K562 (cell line): ENCODE measurements at regions not wholly inside any gene's neighbourhood (a gene's known extent, or its start where the extent isn't known, plus 50 kb on each side); places are given as distances from the start of the nearest gene placed in this dataset.

Experiments
- ATAC-seq: fragments of 200-7000 bp; cut with Tn5 transposase; 3 replicates; pipeline ENCODE4 v1.9.1; 2020; ENCODE audit warnings: moderate library complexity
- BruUV-seq: library from RNA; stranded (reverse); fragments of 400-500 nt; replicated peaks from 2 replicates; lab custom pipeline; 2021; lab: Mats Ljungman, UMichigan
- CTCF ChIA-PET: fragments of 300-600 bp; formaldehyde crosslinking; extraction: SDS; loops from one replicate; lab custom pipeline; 2021; ENCODE audit warnings: low intra/inter-chr PET ratio; lab: Yijun Ruan, JAX
- POLR2A ChIA-PET: fragments of 300-600, 350-650 bp; sonication (Branson Sonifier 250); formaldehyde crosslinking; extraction: SDS; loops from one replicate; lab custom pipeline; 2021; ENCODE audit warnings: antibody characterized with exemption, inconsistent platforms; lab: Yijun Ruan, JAX
- DNase-seq, 4 experiments: peaks; one replicate each; pipeline versions ENCODE4 v3.0.0 to v3.0.0-alpha.2; 2011 to 2018; ENCODE audit warnings: low spot score in 3 of 4, mixed read lengths in 3 of 4; ENCODE audit errors: extremely low read depth in 1 of 4
- FAIRE-seq: peaks from 2 replicates; lab custom pipeline; 2011; peaks lifted over from hg19 to GRCh38; lab: Jason Lieb, UNC
- H2AFZ ChIP-seq: 2 replicates; pipeline ENCODE4 v1.6.0; 2011; ENCODE audit warnings: low read depth, low read length, control low read depth, inconsistent platforms
- H3K27ac ChIP-seq: fragments of 200-600 bp; 3 replicates; pipeline ENCODE4 v1.8.0; 2011; ENCODE audit warnings: low read depth, mild to moderate bottlenecking, control low read depth, inconsistent platforms, low read length, moderate library complexity, mixed read lengths; ENCODE audit errors: extremely low read depth
- H3K27me3 ChIP-seq, 2 experiments: fragments of 300-600 bp in 1 of 2; 2 replicates in 1 of 2; 3 replicates in 1 of 2; pipeline versions ENCODE4 v1.6.0 to v1.8.0; 2011; ENCODE audit warnings: inconsistent platforms in 2 of 2, low read length in 2 of 2, mild to moderate bottlenecking in 1 of 2, mixed read lengths in 1 of 2, moderate library complexity in 1 of 2; ENCODE audit not compliant: control insufficient read depth in 2 of 2, insufficient read depth in 2 of 2
- H3K36me3 ChIP-seq: fragments of 300-600 bp; 3 replicates; pipeline ENCODE4 v1.8.0; 2011; ENCODE audit warnings: mild to moderate bottlenecking, low read length, inconsistent platforms; ENCODE audit not compliant: control insufficient read depth, insufficient read depth
- H3K4me1 ChIP-seq, 2 experiments: fragments of 200-600 bp in 1 of 2; replicated peaks in 1 of 2; 2 replicates in 1 of 2; 3 replicates in 1 of 2; pipeline versions ENCODE4 v1.5.1 to v1.8.0; 2011; ENCODE audit warnings: inconsistent platforms in 2 of 2, low read length in 2 of 2, mild to moderate bottlenecking in 1 of 2, mixed read lengths in 1 of 2, moderate library complexity in 1 of 2; ENCODE audit not compliant: control insufficient read depth in 2 of 2, insufficient read depth in 2 of 2
- H3K4me2 ChIP-seq: 2 replicates; pipeline ENCODE4 v1.6.1; 2011; ENCODE audit warnings: low read length, control low read depth, inconsistent platforms, mixed read lengths; ENCODE audit not compliant: insufficient read depth
- H3K4me3 ChIP-seq: fragments of 200-600 bp; sonication (generic), shearing (Covaris generic); 2 replicates; pipeline ENCODE4 v1.5.1; 2016; ENCODE audit warnings: control low read depth, inconsistent platforms
- H3K79me2 ChIP-seq: fragments of 200-600 bp; 3 replicates; pipeline ENCODE4 v1.8.0; 2011; ENCODE audit warnings: low read length, inconsistent platforms; ENCODE audit not compliant: control insufficient read depth, insufficient read depth
- H3K9ac ChIP-seq, 2 experiments: 2 replicates each; pipeline versions ENCODE4 v1.6.0 to v1.6.1; 2011; ENCODE audit warnings: low read depth in 2 of 2, low read length in 2 of 2, control low read depth in 1 of 2, inconsistent platforms in 1 of 2, mild to moderate bottlenecking in 1 of 2, mixed read lengths in 1 of 2; ENCODE audit not compliant: insufficient read depth in 1 of 2
- H3K9me1 ChIP-seq: one replicate; pipeline ENCODE4 v1.6.0; 2011; ENCODE audit warnings: inconsistent platforms, mild to moderate bottlenecking, low read length, moderate library complexity; ENCODE audit not compliant: control insufficient read depth, insufficient read depth
- H3K9me3 ChIP-seq: replicated peaks from 2 replicates; pipeline ENCODE4 v1.5.1; 2011; ENCODE audit warnings: low read depth, low read length, inconsistent platforms; ENCODE audit not compliant: control insufficient read depth, insufficient read depth
- H4K20me1 ChIP-seq: replicated peaks from 2 replicates; pipeline ENCODE4 v1.6.1; 2011; ENCODE audit warnings: low read length, inconsistent platforms, mixed read lengths; ENCODE audit not compliant: control insufficient read depth, insufficient read depth
- LARP7 ChIP-seq: fragments of 450-650 bp; IDR thresholded peaks from 2 replicates; pipeline ENCODE4 v1.6.1; 2016
- WGBS: fragments of 100-300 bp; shearing (Covaris generic); methylation state at CpG from one replicate; pipeline ENCODE4 v1.1.6; 2016; ENCODE audit warnings: low coverage, mixed read lengths; ENCODE audit not compliant: insufficient coverage; ENCODE audit errors: missing lambda C conversion rate; 5-methylcytosine and 5-hydroxymethylcytosine counted together
- in situ Hi-C: fragments of 300-500 bp; cut with MboI; formaldehyde crosslinking; loops from 4 replicates; pipeline ENCODE4 v1.15.0; 2018; ENCODE audit warnings: inconsistent platforms, mixed read lengths
- intact Hi-C: fragments of 100-400 bp; cut with micrococcal nuclease; formaldehyde crosslinking; loops from 2 replicates; pipeline ENCODE4 v1.14.2; 2022
- TF ChIP-seq, protein P1 (sequence below): sonication (generic); formaldehyde crosslinking; IDR thresholded peaks from 2 replicates; pipeline ENCODE4 v1.8.1; 2023; ENCODE audit warnings: missing genetic modification reagents, mild to moderate bottlenecking, borderline replicate concordance

GRCh38 chr12:92418381-92418780 lies 272.7 kb upstream of the BTG1 start:
- Histone ChIP-seq H3K4me2 (no peak overlapping the region), H3K27ac (no peak overlapping the region), H3K4me1 (peaks cover 0 to 6% of the 10 kb centered on the region in 2 experiments; a peak in 1 of 5 replicates)
- BruUV-seq, result no TSS peak
- in situ Hi-C loops, result no loop called here
- no peak for TF ChIP-seq LARP7
- TF ChIP-seq, protein P1, sequence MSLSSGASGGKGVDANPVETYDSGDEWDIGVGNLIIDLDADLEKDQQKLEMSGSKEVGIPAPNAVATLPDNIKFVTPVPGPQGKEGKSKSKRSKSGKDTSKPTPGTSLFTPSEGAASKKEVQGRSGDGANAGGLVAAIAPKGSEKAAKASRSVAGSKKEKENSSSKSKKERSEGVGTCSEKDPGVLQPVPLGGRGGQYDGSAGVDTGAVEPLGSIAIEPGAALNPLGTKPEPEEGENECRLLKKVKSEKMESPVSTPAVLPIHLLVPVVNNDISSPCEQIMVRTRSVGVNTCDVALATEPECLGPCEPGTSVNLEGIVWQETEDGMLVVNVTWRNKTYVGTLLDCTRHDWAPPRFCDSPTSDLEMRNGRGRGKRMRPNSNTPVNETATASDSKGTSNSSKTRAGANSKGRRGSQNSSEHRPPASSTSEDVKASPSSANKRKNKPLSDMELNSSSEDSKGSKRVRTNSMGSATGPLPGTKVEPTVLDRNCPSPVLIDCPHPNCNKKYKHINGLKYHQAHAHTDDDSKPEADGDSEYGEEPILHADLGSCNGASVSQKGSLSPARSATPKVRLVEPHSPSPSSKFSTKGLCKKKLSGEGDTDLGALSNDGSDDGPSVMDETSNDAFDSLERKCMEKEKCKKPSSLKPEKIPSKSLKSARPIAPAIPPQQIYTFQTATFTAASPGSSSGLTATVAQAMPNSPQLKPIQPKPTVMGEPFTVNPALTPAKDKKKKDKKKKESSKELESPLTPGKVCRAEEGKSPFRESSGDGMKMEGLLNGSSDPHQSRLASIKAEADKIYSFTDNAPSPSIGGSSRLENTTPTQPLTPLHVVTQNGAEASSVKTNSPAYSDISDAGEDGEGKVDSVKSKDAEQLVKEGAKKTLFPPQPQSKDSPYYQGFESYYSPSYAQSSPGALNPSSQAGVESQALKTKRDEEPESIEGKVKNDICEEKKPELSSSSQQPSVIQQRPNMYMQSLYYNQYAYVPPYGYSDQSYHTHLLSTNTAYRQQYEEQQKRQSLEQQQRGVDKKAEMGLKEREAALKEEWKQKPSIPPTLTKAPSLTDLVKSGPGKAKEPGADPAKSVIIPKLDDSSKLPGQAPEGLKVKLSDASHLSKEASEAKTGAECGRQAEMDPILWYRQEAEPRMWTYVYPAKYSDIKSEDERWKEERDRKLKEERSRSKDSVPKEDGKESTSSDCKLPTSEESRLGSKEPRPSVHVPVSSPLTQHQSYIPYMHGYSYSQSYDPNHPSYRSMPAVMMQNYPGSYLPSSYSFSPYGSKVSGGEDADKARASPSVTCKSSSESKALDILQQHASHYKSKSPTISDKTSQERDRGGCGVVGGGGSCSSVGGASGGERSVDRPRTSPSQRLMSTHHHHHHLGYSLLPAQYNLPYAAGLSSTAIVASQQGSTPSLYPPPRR (CRISPR knock-in tag), result no peak
- TF ChIP-seq, all 486 proteins: peak for 0
- DNase-seq (no peak), FAIRE-seq (no peak), ATAC-seq (no peak)
- intact Hi-C loops, result no loop called here
- Histone ChIP-seq H3K27me3 (no peaks in the 10 kb centered on the region), H3K9me1 (no peaks in the 10 kb centered on the region), H3K4me3 (no peak overlapping the region), H3K36me3 (no peaks in the 10 kb centered on the region), H3K9me3 (no peaks in the 10 kb centered on the region), H2AFZ (no peak overlapping the region), H3K9ac (no peak overlapping the region), H3K79me2 (no peaks in the 10 kb centered on the region), H4K20me1 (no peaks in the 10 kb centered on the region)
- CTCF ChIA-PET, result no interaction called here
- 86% methylated on average over 2 of the region's 2 CpGs for WGBS
- POLR2A ChIA-PET, result interaction anchor here (1.3 to 1.5 kb wide), 2 partner anchors 155 to 273 kb away, joined by 3 to 5 read pairs; partner anchors contain the start of gene BTG1
